Activated B cell treated with CpG ODN at 0.5 μM for 24 hours (primary cell): ENCODE measurements at regions not wholly inside any gene's neighbourhood (a gene's known extent, or its start where the extent isn't known, plus 50 kb on each side); places are given as distances from the start of the nearest gene placed in this dataset.

Source experiments
- ATAC-seq: fragments of 200-7000 bp; cut with Tn5 transposase; one replicate; pipeline ENCODE4 v1.10.0; 2021; ENCODE audit warnings: low read depth, mild to moderate bottlenecking, moderate library complexity
- CTCF ChIA-PET: fragments of 350-600 bp; sonication (Branson Sonifier 250); formaldehyde crosslinking; loops from one replicate; lab custom pipeline; 2021; ENCODE audit warnings: antibody characterized with exemption; lab: Charles Lee
- POLR2A ChIA-PET: fragments of 350-600 bp; sonication (Branson Sonifier 250); formaldehyde crosslinking; loops from one replicate; lab custom pipeline; 2021; ENCODE audit warnings: antibody characterized with exemption; lab: Charles Lee
- DNase-seq: peaks from one replicate; pipeline ENCODE4 v3.0.0; 2022
- H3K27ac Mint-ChIP-seq: one replicate; pipeline ENCODE4 v1.8.0; 2020; ENCODE audit warnings: mixed read lengths
- H3K27me3 Mint-ChIP-seq: one replicate; pipeline ENCODE4 v1.8.0; 2021; ENCODE audit warnings: mixed read lengths
- H3K36me3 Mint-ChIP-seq: one replicate; pipeline ENCODE4 v1.8.0; 2021; ENCODE audit warnings: low read depth, mixed read lengths
- H3K4me1 Mint-ChIP-seq: one replicate; pipeline ENCODE4 v1.8.0; 2021; ENCODE audit warnings: mixed read lengths
- H3K4me3 Mint-ChIP-seq: one replicate; pipeline ENCODE4 v1.8.0; 2020; ENCODE audit warnings: mild to moderate bottlenecking, mixed read lengths
- H3K9me3 Mint-ChIP-seq: one replicate; pipeline ENCODE4 v1.8.0; 2020; ENCODE audit warnings: mixed read lengths
- intact Hi-C: fragments of 100-400 bp; cut with micrococcal nuclease; formaldehyde crosslinking; loops from one replicate; pipeline ENCODE4 v1.15.1; 2024
- TF ChIP-seq, protein P1 (sequence below): fragments of 200-600 bp; IDR thresholded peaks from one replicate; pipeline ENCODE4 v1.8.0; 2022; ENCODE audit warnings: antibody characterized with exemption, mild to moderate bottlenecking

DNA sequence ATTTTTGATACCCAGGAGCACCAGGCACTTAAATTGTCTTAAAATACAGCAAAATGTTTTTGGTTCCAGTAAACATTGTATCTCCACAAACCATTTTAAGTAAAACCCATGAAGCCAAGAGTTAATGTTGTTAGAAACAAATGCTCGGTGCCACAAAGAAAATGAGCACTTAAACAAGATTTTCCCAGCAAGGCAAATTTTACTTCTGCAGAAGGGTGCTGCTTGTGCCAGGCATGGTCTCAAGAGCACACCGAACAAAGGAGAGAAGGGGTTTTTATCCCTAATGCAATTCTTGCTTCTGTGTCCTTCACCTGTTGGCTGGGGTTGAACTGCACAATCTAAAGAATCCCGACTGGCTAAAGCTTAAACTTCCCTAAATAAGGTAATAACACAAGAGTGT lies 286.7 kb downstream of the ADCYAP1 start:
- ChIA-PET POLR2A (no interaction called here), CTCF (no interaction called here)
- Mint-ChIP-seq H3K36me3 (no peaks in the 10 kb centered on the region), H3K27me3 (no peaks in the 10 kb centered on the region), H3K4me1 (no peaks in the 10 kb centered on the region), H3K4me3 (no peak overlapping the region), H3K27ac (no peak overlapping the region), H3K9me3 (peaks cover 10% of the 10 kb centered on the region)
- DNase-seq (no peak), ATAC-seq (no peak)
- TF ChIP-seq, protein P1, sequence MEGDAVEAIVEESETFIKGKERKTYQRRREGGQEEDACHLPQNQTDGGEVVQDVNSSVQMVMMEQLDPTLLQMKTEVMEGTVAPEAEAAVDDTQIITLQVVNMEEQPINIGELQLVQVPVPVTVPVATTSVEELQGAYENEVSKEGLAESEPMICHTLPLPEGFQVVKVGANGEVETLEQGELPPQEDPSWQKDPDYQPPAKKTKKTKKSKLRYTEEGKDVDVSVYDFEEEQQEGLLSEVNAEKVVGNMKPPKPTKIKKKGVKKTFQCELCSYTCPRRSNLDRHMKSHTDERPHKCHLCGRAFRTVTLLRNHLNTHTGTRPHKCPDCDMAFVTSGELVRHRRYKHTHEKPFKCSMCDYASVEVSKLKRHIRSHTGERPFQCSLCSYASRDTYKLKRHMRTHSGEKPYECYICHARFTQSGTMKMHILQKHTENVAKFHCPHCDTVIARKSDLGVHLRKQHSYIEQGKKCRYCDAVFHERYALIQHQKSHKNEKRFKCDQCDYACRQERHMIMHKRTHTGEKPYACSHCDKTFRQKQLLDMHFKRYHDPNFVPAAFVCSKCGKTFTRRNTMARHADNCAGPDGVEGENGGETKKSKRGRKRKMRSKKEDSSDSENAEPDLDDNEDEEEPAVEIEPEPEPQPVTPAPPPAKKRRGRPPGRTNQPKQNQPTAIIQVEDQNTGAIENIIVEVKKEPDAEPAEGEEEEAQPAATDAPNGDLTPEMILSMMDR = no peak
- intact Hi-C loops = loop anchor here (10.0 kb wide), 1 partner anchor 57 kb away; no protein-coding TSS in a partner anchor

DNA sequence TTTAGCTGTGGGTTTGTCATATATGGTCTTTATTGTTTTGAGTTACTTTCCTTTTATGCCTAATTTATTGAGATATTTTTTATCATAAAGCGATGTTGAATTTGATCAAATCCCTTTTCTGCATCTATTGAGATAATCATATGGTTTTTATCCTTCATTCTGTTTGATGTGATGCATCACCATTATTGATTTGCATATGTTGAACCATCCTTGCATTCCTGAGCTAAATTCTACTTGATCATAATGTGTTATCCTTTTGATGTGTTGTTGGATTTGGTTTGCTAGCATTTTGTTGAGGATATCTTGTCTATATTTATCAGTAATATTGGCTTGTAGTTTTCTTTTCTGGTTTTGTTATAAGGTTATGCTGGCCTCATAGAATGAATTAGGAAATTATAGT lies 308.5 kb downstream of the ADCYAP1 start:
- Mint-ChIP-seq H3K36me3 (no peaks in the 10 kb centered on the region), H3K9me3 (peaks cover 20% of the 10 kb centered on the region), H3K4me3 (no peak overlapping the region), H3K4me1 (no peaks in the 10 kb centered on the region), H3K27ac (no peak overlapping the region), H3K27me3 (no peaks in the 10 kb centered on the region)
- no peak for ATAC-seq
- TF ChIP-seq, protein P1 = no peak
- ChIA-PET POLR2A (no interaction called here), CTCF (no interaction called here)
- intact Hi-C loops = no loop called here
- DNase-seq = no peak

DNA sequence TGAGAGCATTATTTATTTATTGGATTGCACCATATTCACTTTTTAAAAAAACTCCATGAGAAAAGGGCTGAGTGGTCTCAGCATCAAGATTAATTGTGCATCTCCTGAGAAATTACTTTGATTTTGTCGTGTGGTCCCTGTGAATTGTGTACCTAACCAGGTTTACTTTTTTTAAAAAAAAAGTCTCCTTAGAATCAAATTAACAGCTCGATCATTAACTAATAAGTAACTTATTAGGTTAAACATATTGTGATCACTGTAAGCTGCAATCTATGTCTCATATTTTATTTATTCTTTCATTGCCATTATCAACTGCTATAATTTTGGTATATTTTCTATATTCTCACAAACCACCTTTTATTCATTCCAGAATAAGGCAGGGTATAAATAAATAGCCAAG lies 318.2 kb downstream of the ADCYAP1 start:
- ChIA-PET POLR2A (no interaction called here), CTCF (no interaction called here)
- intact Hi-C loops = no loop called here
- H3K9me3 Mint-ChIP-seq = peaks cover 12% of the 10 kb centered on the region
- no peaks in the 10 kb centered on the region for H3K36me3 Mint-ChIP-seq
- TF ChIP-seq, protein P1 = no peak
- no peak for ATAC-seq
- no peak overlapping the region for H3K4me3 Mint-ChIP-seq
- H3K27ac Mint-ChIP-seq = no peak overlapping the region
- no peaks in the 10 kb centered on the region for H3K27me3 Mint-ChIP-seq
- no peak for DNase-seq
- no peaks in the 10 kb centered on the region for H3K4me1 Mint-ChIP-seq

DNA sequence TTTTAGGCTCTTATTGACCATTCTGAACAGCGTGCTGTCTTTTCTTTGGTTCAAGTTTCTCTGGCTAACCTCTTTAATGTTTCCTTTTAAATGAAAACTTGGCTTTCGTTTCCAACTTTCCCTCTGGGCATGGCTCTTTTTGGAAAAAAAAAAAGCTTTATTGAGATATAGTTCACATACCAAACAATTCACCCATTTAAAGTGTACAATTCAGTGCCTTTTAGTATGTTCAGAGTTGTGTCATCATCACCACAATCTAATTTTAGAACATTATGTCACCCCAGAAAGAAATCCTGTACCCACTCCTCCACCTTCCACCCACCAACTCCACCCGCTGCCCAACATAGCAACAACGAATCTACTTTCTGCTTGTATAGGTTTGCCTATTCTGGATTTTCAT lies 322.4 kb downstream of the ADCYAP1 start:
- Mint-ChIP-seq H3K27me3 (no peaks in the 10 kb centered on the region), H3K4me1 (no peaks in the 10 kb centered on the region), H3K27ac (no peak overlapping the region), H3K4me3 (no peak overlapping the region), H3K9me3 (peaks cover 26% of the 10 kb centered on the region), H3K36me3 (no peaks in the 10 kb centered on the region)
- CTCF ChIA-PET = no interaction called here
- TF ChIP-seq, protein P1 = no peak
- POLR2A ChIA-PET = no interaction called here
- DNase-seq = no peak
- intact Hi-C loops = no loop called here
- ATAC-seq = no peak

DNA sequence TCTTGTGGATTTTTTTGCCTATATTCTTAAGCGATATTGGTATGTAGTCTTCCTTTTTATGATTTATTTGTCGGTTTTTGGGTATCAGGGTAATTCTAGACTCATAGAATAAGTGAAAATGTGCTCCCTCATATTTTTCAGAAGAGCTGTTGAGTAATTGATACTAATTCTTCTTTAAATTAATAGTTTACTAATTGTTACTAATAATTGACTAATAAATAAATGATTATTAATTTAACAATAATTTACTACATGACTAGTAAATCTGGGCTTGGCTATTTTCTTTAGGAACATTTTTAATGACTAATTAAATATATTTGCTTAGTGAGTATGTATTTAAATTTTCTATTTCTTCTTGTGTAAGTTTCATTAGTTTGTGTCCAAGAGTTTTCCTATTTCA lies 325.0 kb downstream of the ADCYAP1 start:
- CTCF ChIA-PET = no interaction called here
- TF ChIP-seq, protein P1 = no peak
- intact Hi-C loops = no loop called here
- H3K4me1 Mint-ChIP-seq = no peaks in the 10 kb centered on the region
- no peaks in the 10 kb centered on the region for H3K36me3 Mint-ChIP-seq
- POLR2A ChIA-PET = no interaction called here
- no peak overlapping the region for H3K27ac Mint-ChIP-seq
- ATAC-seq (no peak), DNase-seq (no peak)
- H3K27me3 Mint-ChIP-seq = no peaks in the 10 kb centered on the region
- H3K9me3 Mint-ChIP-seq = peaks cover 41% of the 10 kb centered on the region
- no peak overlapping the region for H3K4me3 Mint-ChIP-seq
